GM13976 (cell line): ENCODE measurements at regions not wholly inside any gene's neighbourhood (a gene's known extent, or its start where the extent isn't known, plus 50 kb on each side); places are given as distances from the start of the nearest gene placed in this dataset.

ENCODE experiments used
- DNase-seq: peaks from one replicate; pipeline ENCODE4 v3.0.0; 2012; ENCODE audit warnings: low spot score
- in situ Hi-C: fragments of 300-500 bp; cut with MboI; formaldehyde crosslinking; loops from one replicate; pipeline ENCODE4 v1.12.0; 2022; ENCODE audit warnings: low sequenced_read_pairs, mixed read lengths, inconsistent platforms; ENCODE audit not compliant: unreplicated experiment
- TF ChIP-seq, protein P1 (sequence below): IDR thresholded peaks from 2 replicates; pipeline ENCODE4 v1.5.1; 2012; ENCODE audit warnings: borderline replicate concordance, mild to moderate bottlenecking; ENCODE audit not compliant: insufficient read depth; ENCODE audit errors: extremely low read depth, missing control alignments, control extremely low read depth

DNA sequence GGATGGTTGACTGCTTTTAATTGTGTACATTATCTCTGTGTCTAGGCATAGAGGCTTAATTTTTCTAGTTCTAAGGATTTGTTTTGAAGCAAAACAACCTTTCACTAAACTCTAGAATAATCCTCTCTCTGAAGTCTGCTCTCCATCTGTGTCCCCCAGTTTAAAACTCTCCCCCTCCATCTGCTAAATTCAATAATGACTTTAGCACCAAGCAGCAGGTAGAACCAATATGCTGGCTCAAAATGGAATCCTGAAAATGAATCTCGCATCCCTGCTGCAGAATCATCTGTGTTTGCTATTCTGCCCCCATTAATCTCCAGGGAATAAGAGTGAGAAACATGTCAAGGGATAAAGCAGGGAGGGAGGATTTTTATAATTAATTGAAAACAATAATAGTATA lies 111.8 kb downstream of the TUSC7 start:
- in situ Hi-C loops: no loop called here
- TF ChIP-seq, protein P1, sequence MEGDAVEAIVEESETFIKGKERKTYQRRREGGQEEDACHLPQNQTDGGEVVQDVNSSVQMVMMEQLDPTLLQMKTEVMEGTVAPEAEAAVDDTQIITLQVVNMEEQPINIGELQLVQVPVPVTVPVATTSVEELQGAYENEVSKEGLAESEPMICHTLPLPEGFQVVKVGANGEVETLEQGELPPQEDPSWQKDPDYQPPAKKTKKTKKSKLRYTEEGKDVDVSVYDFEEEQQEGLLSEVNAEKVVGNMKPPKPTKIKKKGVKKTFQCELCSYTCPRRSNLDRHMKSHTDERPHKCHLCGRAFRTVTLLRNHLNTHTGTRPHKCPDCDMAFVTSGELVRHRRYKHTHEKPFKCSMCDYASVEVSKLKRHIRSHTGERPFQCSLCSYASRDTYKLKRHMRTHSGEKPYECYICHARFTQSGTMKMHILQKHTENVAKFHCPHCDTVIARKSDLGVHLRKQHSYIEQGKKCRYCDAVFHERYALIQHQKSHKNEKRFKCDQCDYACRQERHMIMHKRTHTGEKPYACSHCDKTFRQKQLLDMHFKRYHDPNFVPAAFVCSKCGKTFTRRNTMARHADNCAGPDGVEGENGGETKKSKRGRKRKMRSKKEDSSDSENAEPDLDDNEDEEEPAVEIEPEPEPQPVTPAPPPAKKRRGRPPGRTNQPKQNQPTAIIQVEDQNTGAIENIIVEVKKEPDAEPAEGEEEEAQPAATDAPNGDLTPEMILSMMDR: no peak
- DNase-seq: no peak

DNA sequence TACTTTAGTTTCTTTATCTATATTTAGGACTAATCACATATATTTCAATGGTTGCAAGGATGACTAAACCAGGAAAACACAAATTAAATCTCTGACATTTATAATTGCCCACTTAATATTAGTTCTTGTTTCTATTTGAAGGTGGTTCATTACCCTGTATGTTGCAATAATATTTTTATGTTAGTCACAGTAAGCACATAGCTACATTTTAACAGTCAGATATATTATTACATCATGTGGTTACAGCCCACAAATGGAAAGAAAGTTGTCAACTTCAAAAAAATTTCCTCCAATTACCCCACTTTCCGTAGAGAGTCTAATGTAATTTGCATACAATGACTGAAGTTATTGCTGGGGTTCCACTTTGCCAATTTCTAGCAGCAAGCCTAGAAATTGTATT lies 114.6 kb downstream of the TUSC7 start:
- TF ChIP-seq, protein P1: no peak
- in situ Hi-C loops: no loop called here
- no peak for DNase-seq

DNA sequence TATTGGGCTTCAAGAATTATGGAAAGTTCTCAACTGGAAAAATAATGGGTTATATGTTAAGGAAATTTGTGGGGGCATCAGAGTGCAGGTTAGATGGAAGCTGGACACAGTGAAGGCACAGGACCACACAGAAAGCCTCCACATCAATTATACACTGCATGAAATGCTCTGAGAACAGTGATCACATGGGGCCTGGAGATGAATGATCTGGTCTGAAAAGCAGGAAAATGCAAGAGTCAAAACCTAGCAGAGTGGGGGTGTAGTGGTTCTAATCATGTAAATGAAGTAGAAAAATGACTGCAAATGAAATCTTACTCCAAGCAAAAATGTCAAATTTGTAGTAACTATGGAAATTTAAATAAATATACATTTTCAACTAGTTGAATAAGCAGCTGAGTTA lies 123.6 kb downstream of the TUSC7 start:
- in situ Hi-C loops: no loop called here
- DNase-seq: no peak
- TF ChIP-seq, protein P1: no peak

DNA sequence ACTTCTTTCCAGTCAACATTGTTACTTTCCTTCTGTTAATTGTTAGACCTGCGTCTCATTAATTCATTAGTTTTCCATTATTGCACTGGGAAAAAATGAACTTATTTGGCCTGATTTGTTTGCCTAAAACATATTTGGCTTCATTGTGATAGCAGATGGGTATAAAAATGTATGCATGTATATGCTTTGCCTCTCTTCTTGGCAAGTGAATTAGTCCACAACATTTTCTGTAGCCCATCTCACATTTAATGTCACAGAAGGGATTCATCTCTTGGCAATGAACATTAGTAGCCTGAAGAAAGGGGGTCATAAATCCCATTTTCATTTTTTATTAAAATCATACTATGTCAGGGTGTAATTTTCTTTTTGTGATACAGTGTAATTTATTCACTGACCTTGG lies 125.2 kb downstream of the TUSC7 start:
- DNase-seq: no peak
- TF ChIP-seq, protein P1: no peak

DNA sequence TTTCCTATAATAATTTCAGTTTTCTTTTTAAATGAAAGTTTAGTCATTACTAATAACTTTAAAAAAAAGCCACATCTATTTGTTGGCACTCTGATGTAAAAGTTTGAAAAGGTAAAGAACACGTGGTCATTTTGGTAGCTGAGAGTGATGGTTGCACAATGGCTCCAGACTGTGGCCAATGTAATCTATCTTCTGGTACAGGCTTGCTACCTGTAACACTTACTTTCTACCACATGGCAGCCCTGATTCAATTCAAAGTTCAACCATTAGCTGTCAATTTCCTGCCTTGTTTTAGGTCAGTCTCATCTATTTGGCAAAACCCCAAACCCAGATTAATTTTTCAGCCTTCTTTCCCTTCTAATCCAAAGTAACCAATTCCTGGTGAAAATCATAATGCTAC lies 126.1 kb downstream of the TUSC7 start:
- DNase-seq: no peak
- TF ChIP-seq, protein P1: no peak
- in situ Hi-C loops: no loop called here

More for the DNA sequence above, 125.2 kb downstream of the TUSC7 start:
- in situ Hi-C loops: no loop called here

DNA sequence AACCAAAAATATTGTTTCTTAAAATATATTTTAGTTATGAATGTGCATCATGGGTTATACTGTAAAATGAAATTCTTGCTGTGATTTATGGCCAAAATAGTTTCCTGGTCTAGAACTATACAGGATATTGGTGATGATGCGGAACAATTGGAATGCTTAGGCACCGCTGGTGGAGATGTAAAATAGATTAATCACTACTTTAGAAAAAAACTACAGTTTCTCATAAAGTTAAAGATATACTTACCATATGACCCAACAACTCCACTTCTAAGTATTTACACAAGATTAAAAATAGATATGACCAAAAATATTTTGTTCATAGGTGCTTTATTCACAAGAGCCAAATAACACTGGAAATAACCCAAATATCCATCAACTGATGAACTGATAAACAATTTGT lies 126.7 kb downstream of the TUSC7 start:
- TF ChIP-seq, protein P1: no peak
- no peak for DNase-seq

DNA sequence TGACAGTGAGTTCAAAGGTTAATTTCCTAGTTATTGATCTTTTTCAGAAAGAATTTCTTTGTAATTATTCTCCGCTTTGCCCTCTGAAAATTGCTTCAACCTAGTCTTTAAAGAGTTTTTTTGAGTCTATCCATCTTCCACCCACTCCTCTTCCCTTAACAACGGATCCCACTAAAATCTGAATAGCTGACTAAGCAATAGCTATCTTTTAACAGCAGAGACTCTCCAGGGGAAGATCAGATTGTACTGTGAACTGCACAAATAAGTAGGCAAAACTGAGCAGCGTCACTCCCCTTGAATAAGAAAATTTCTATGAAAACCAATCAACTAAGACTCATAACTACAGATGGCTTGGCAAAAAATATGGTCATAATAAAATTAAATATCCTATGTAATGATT lies 127.9 kb downstream of the TUSC7 start:
- in situ Hi-C loops: no loop called here
- TF ChIP-seq, protein P1: no peak
- DNase-seq: no peak

More for the DNA sequence above, 126.7 kb downstream of the TUSC7 start:
- in situ Hi-C loops: no loop called here
